Esophagus muscularis mucosa (tissue), 4 donors: ENCODE measurements at regions not wholly inside any gene's neighbourhood (a gene's known extent, or its start where the extent isn't known, plus 50 kb on each side); places are given as distances from the start of the nearest gene placed in this dataset.

Source experiments
- DNase-seq: peaks from one replicate; pipeline ENCODE4 v3.0.0-alpha.2; 2017; ENCODE audit errors: extremely low spot score
- H3K27ac ChIP-seq, 4 donors: fragments of 200-600 bp; sonication (generic); replicated peaks in 1 of 4; 1 replicate in 3 of 4; 2 replicates in 1 of 4; pipeline ENCODE4 v1.5.1; 2016 to 2019; ENCODE audit warnings: mild to moderate bottlenecking in 1 of 4
- H3K27me3 ChIP-seq, 4 donors: fragments of 200-600 bp; sonication (generic); one replicate each; pipeline versions ENCODE4 v1.5.1 to v1.6.0; 2016 to 2019
- H3K36me3 ChIP-seq, 4 donors: fragments of 200-600 bp; sonication (generic); one replicate each; pipeline ENCODE4 v1.5.1; 2016 to 2019
- H3K4me1 ChIP-seq, 4 donors: fragments of 200-600 bp; sonication (generic); one replicate each; pipeline ENCODE4 v1.5.1; 2016 to 2019
- H3K4me3 ChIP-seq, 4 donors: fragments of 200-600 bp; sonication (generic); 1 replicate in 2 of 4; 2 replicates in 2 of 4; pipeline ENCODE4 v1.5.1; 2016 to 2019; ENCODE audit warnings: mild to moderate bottlenecking in 4 of 4, moderate library complexity in 1 of 4
- H3K9me3 ChIP-seq, 4 donors: fragments of 200-600 bp; sonication (generic); 1 replicate in 3 of 4; 2 replicates in 1 of 4; pipeline ENCODE4 v1.5.1; 2016 to 2019
- EP300 ChIP-seq: sonication (generic); formaldehyde crosslinking; IDR thresholded peaks from one replicate; pipeline ENCODE4 v1.6.1; 2017; ENCODE audit warnings: antibody characterized with exemption
- POLR2A ChIP-seq: fragments of 450-650 bp; IDR thresholded peaks from one replicate; pipeline ENCODE4 v1.6.1; 2017; ENCODE audit warnings: antibody characterized with exemption, moderate library complexity, mild to moderate bottlenecking, low read depth
- POLR2AphosphoS5 ChIP-seq, 2 donors: sonication (generic); formaldehyde crosslinking; IDR thresholded peaks; one replicate each; pipeline ENCODE4 v1.6.1; 2017; ENCODE audit warnings: antibody characterized with exemption in 2 of 2
- WGBS: methylation state at CpG from one replicate; pipeline ENCODE4 v1.1.5; 2018; 5-methylcytosine and 5-hydroxymethylcytosine counted together
- intact Hi-C: fragments of 100-400 bp; cut with DNase I; formaldehyde crosslinking; loops from one replicate; pipeline ENCODE4 v1.15.1; 2023
- TF ChIP-seq, protein P1 (sequence below), 3 experiments: fragments of 200-600 bp in 2 of 3; fragments of 450-650 bp in 1 of 3; sonication (generic) in 2 of 3; IDR thresholded peaks; one replicate each; pipeline ENCODE4 v1.5.1; 2017 to 2019; ENCODE audit warnings: antibody characterized with exemption in 3 of 3, mild to moderate bottlenecking in 2 of 3, moderate library complexity in 1 of 3

- H3K4me1 ChIP-seq = peaks cover 0 to 12% (median 4%) of the 10 kb centered on the region in 4 donors
- no peak overlapping the region for H3K4me3 ChIP-seq
- peaks cover 0 to 4% (median 0%) of the 10 kb centered on the region in 4 donors for H3K27me3 ChIP-seq
- 93% methylated on average over 3 of the region's 3 CpGs for WGBS
- H3K36me3 ChIP-seq = no peaks in the 10 kb centered on the region
- H3K27ac ChIP-seq = no peak overlapping the region
- intact Hi-C loops = no loop called here
- no peak for DNase-seq
- H3K9me3 ChIP-seq = no peaks in the 10 kb centered on the region
- TF ChIP-seq POLR2A (no peak), POLR2AphosphoS5 (IDR thresholded peaks at IDR 0.05) (no peak), EP300 (no peak)
- TF ChIP-seq, protein P1, sequence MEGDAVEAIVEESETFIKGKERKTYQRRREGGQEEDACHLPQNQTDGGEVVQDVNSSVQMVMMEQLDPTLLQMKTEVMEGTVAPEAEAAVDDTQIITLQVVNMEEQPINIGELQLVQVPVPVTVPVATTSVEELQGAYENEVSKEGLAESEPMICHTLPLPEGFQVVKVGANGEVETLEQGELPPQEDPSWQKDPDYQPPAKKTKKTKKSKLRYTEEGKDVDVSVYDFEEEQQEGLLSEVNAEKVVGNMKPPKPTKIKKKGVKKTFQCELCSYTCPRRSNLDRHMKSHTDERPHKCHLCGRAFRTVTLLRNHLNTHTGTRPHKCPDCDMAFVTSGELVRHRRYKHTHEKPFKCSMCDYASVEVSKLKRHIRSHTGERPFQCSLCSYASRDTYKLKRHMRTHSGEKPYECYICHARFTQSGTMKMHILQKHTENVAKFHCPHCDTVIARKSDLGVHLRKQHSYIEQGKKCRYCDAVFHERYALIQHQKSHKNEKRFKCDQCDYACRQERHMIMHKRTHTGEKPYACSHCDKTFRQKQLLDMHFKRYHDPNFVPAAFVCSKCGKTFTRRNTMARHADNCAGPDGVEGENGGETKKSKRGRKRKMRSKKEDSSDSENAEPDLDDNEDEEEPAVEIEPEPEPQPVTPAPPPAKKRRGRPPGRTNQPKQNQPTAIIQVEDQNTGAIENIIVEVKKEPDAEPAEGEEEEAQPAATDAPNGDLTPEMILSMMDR (IDR thresholded peaks at IDR 0.05) = no peak
Observed at GRCh38 chr6:87828044-87828443, 126.0 kb upstream of the AKIRIN2 start.

DNA sequence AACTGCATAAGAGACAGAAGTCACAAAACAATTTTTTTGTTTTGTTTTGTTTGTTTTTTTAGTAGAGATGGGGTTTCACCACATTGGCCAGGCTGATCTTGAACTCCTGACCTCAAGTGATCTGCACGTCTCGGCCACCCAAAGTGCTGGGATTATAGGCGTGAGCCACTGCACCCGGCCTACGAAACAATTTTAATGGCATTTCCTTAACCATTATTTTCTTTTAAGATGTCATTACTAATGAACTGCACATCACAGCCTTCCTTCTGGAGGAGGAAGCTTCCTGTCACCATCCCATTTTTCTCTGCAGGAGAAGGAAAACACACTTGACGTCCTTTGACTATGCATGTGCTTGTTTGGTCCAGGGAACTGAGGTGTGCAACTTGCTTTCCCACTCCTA, 125.3 kb upstream of the AKIRIN2 start:
- DNase-seq = no peak
- intact Hi-C loops = no loop called here
- Histone ChIP-seq H3K36me3 (no peaks in the 10 kb centered on the region), H3K9me3 (no peaks in the 10 kb centered on the region), H3K4me3 (no peak overlapping the region), H3K27me3 (peaks cover 0 to 4% (median 0%) of the 10 kb centered on the region in 4 donors), H3K4me1 (peaks cover 0 to 8% (median 2%) of the 10 kb centered on the region in 4 donors), H3K27ac (no peak overlapping the region)
- no peak for TF ChIP-seq POLR2A
- whole genome bisulfite sequencing = 59% methylated on average over 6 of the region's 6 CpGs

GRCh38 chr6:87826424-87826823, 124.4 kb upstream of the AKIRIN2 start:
- intact Hi-C loops = no loop called here
- WGBS = 72% methylated on average over 2 of the region's 2 CpGs
- peaks cover 0 to 6% (median 0%) of the 10 kb centered on the region in 4 donors for H3K4me1 ChIP-seq
- DNase-seq = no peak
- TF ChIP-seq EP300 (no peak), POLR2A (no peak), POLR2AphosphoS5 (IDR thresholded peaks at IDR 0.05) (no peak)
- TF ChIP-seq, protein P1 (IDR thresholded peaks at IDR 0.05) = no peak
- H3K27ac ChIP-seq = no peak overlapping the region
- H3K9me3 ChIP-seq = no peaks in the 10 kb centered on the region
- H3K27me3 ChIP-seq = no peaks in the 10 kb centered on the region
- no peaks in the 10 kb centered on the region for H3K36me3 ChIP-seq
- no peak overlapping the region for H3K4me3 ChIP-seq

GRCh38 chr6:87825821-87826221, 123.8 kb upstream of the AKIRIN2 start:
- Histone ChIP-seq H3K9me3 (no peaks in the 10 kb centered on the region), H3K27me3 (no peaks in the 10 kb centered on the region), H3K4me1 (peaks cover 0 to 6% (median 0%) of the 10 kb centered on the region in 4 donors), H3K27ac (no peak overlapping the region), H3K4me3 (no peak overlapping the region), H3K36me3 (no peaks in the 10 kb centered on the region)
- WGBS = 41% methylated on average over 2 of the region's 2 CpGs
- TF ChIP-seq POLR2AphosphoS5 (IDR thresholded peaks at IDR 0.05) = no peak
- no peak for DNase-seq
- intact Hi-C loops = no loop called here

DNA sequence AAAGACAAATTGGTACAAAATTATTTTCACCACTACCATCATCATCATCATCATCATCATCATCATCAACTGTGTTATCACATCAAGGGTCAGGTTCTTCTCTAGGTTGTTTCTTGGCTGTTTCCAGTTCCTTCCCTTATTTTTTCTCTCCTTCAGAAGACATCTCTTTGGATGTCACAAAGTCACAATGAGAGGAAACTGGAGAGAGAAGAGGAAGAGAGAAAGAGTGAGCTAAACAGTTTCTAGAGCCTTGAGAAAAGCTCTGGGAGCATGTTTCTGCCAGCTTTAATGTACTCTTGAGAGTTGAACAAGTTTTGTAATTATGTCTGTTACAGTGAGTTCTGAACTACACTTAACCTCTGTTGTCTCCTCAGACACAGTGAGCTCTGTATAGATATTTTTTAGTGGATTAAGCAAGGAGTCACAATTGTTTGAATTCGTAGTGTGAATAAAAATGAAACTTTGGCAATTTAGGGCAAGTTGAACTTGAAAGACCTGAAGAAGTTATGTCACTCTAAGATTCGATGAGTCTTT, 123.0 kb upstream of the AKIRIN2 start:
- Histone ChIP-seq H3K4me1 (peaks cover 0 to 6% (median 0%) of the 10 kb centered on the region in 4 donors), H3K9me3 (no peaks in the 10 kb centered on the region), H3K27ac (no peak overlapping the region), H3K4me3 (no peak overlapping the region), H3K27me3 (no peaks in the 10 kb centered on the region), H3K36me3 (no peaks in the 10 kb centered on the region)
- DNase-seq = no peak
- intact Hi-C loops = no loop called here
- WGBS = 50% methylated on average over 2 of the region's 2 CpGs
- TF ChIP-seq POLR2AphosphoS5 (IDR thresholded peaks at IDR 0.05) = no peak

DNA sequence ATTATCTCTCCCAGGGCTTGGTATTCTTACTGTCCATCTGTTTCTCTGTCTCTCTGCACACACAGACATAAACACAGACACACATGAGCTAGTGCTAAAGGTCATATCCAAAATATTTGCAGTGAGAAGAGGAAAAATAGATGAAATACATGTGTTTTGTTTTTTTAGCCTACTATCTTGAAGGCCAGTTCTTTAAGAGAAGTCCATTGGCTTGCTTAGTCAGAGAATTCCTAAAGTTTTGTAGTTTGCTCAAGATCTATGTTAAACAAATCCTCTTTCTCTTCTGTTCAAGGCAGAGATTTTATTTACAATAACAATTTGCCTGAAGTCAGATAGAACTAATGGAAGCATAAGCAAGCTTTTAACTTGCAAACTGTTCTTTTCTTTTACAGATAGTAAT, 120.0 kb upstream of the AKIRIN2 start:
- no peak for DNase-seq
- H3K4me3 ChIP-seq = no peak overlapping the region
- TF ChIP-seq POLR2A = no peak
- TF ChIP-seq, protein P1 (IDR thresholded peaks at IDR 0.05) = no peak
- no peak for TF ChIP-seq POLR2AphosphoS5 (IDR thresholded peaks at IDR 0.05)
- TF ChIP-seq EP300 = no peak
- no peak overlapping the region for H3K27ac ChIP-seq
- no peaks in the 10 kb centered on the region for H3K9me3 ChIP-seq
- H3K4me1 ChIP-seq = peaks cover 0 to 6% (median 0%) of the 10 kb centered on the region in 4 donors
- intact Hi-C loops = no loop called here
- H3K27me3 ChIP-seq = no peaks in the 10 kb centered on the region
- H3K36me3 ChIP-seq = no peaks in the 10 kb centered on the region
